ENCODE measurements at regions not wholly inside any gene's neighbourhood (a gene's known extent, or its start where the extent isn't known, plus 50 kb on each side); places are given as distances from the start of the nearest gene placed in this dataset.

- CTCF ChIA-PET: no interaction called here
- no peaks in the 10 kb centered on the region for H3K9me3 ChIP-seq
- WGBS (ENCODE audit: low lambda C conversion rate): 0% methylated on average over 2 of the region's 2 CpGs
Observed at GRCh38 chr14:98682726-98683125, 589.3 kb downstream of the BCL11B start.

GRCh38 chr14:98684468-98684867 is 587.5 kb downstream of the BCL11B start:
- H3K79me2 ChIP-seq (ENCODE audit: insufficient read depth): no peaks in the 10 kb centered on the region
- no peak overlapping the region for H3K9ac ChIP-seq
- CTCF ChIA-PET: no interaction called here
- no peak overlapping the region for H3K27ac ChIP-seq (ENCODE audit: low read depth in 2 of 2, low read length in 1 of 2)
- POLR2A ChIA-PET: no interaction called here
- no peaks in the 10 kb centered on the region for H3K4me1 ChIP-seq (ENCODE audit: control insufficient read depth in 1 of 2, insufficient read depth in 2 of 2, low read depth in 1 of 2, low read length in 1 of 2)
- no peaks in the 10 kb centered on the region for H4K20me1 ChIP-seq (ENCODE audit: insufficient read depth)
- no peak overlapping the region for H3K4me2 ChIP-seq
- H2AFZ ChIP-seq (ENCODE audit: low read depth): no peak overlapping the region
- no peak for TF ChIP-seq USF1 (IDR thresholded peaks at IDR 0.05; ENCODE audit: borderline replicate concordance, low read depth)
- no peak for TF ChIP-seq MXI1 (IDR thresholded peaks at IDR 0.05; ENCODE audit: low read depth, low read length)
- TF ChIP-seq SMC3 (IDR thresholded peaks at IDR 0.05; ENCODE audit: low read depth, low read length): no peak
- TF ChIP-seq FOSL2 (IDR thresholded peaks at IDR 0.05; ENCODE audit: borderline replicate concordance, low read depth): no peak
- TF ChIP-seq GATA2 (CRISPR knock-in tag; IDR thresholded peaks at IDR 0.05): no peak
- TF ChIP-seq MAX (IDR thresholded peaks at IDR 0.05; ENCODE audit: low read depth): no peak
- H3K4me3 ChIP-seq (ENCODE audit: low read depth in 2 of 2, low read length in 1 of 2): no peak overlapping the region
- no peak for DNase-seq
- H3F3A ChIP-seq (replicated peaks; ENCODE audit: insufficient read depth): no peaks in the 10 kb centered on the region
- H3K9me3 ChIP-seq: no peaks in the 10 kb centered on the region
- no peaks in the 10 kb centered on the region for H3K27me3 ChIP-seq (ENCODE audit: insufficient read depth)
- 9% methylated on average over 4 of the region's 4 CpGs for WGBS (ENCODE audit: low lambda C conversion rate)
- H3K36me3 ChIP-seq (replicated peaks in 1 of 2; ENCODE audit: control insufficient read depth in 1 of 2, insufficient read depth in 2 of 2, low read length in 1 of 2): no peaks in the 10 kb centered on the region
- no peaks in the 10 kb centered on the region for H3K9me2 ChIP-seq

More at GRCh38 chr14:98682726-98683125, 589.3 kb downstream of the BCL11B start:
- Histone ChIP-seq H3K9ac (no peak overlapping the region), H3K27ac (ENCODE audit: low read depth in 2 of 2, low read length in 1 of 2) (no peak overlapping the region), H3K27me3 (ENCODE audit: insufficient read depth) (no peaks in the 10 kb centered on the region), H3K4me3 (ENCODE audit: low read depth in 2 of 2, low read length in 1 of 2) (no peak overlapping the region), H3K4me2 (no peak overlapping the region), H3K79me2 (ENCODE audit: insufficient read depth) (no peaks in the 10 kb centered on the region), H3K4me1 (ENCODE audit: control insufficient read depth in 1 of 2, insufficient read depth in 2 of 2, low read depth in 1 of 2, low read length in 1 of 2) (no peaks in the 10 kb centered on the region), H2AFZ (ENCODE audit: low read depth) (no peak overlapping the region), H4K20me1 (ENCODE audit: insufficient read depth) (no peaks in the 10 kb centered on the region), H3K9me2 (no peaks in the 10 kb centered on the region), H3F3A (replicated peaks; ENCODE audit: insufficient read depth) (no peaks in the 10 kb centered on the region), H3K36me3 (replicated peaks in 1 of 2; ENCODE audit: control insufficient read depth in 1 of 2, insufficient read depth in 2 of 2, low read length in 1 of 2) (no peaks in the 10 kb centered on the region)
- no peak for DNase-seq
- TF ChIP-seq YY1 (IDR thresholded peaks at IDR 0.05; ENCODE audit: low read depth): no peak
- no peak for TF ChIP-seq JUND (IDR thresholded peaks at IDR 0.05)
- no peak for TF ChIP-seq GABPA (IDR thresholded peaks at IDR 0.05; ENCODE audit: low read depth)
- TF ChIP-seq SMC3 (IDR thresholded peaks at IDR 0.05; ENCODE audit: low read depth, low read length): no peak
- POLR2A ChIA-PET: no interaction called here

GRCh38 chr14:98685725-98686124 is 586.3 kb downstream of the BCL11B start:
- CTCF ChIA-PET: interaction anchor here (1.2 kb wide), 1 partner anchor 15 kb away, joined by 3 read pairs; no protein-coding TSS in a partner anchor
- H4K20me1 ChIP-seq (ENCODE audit: insufficient read depth): no peaks in the 10 kb centered on the region
- H3K36me3 ChIP-seq (replicated peaks in 1 of 2; ENCODE audit: control insufficient read depth in 1 of 2, insufficient read depth in 2 of 2, low read length in 1 of 2): no peaks in the 10 kb centered on the region
- DNase-seq: no peak
- H2AFZ ChIP-seq (ENCODE audit: low read depth): no peak overlapping the region
- no peak overlapping the region for H3K4me2 ChIP-seq
- H3K9me3 ChIP-seq: no peaks in the 10 kb centered on the region
- no peak overlapping the region for H3K4me3 ChIP-seq (ENCODE audit: low read depth in 2 of 2, low read length in 1 of 2)
- no peaks in the 10 kb centered on the region for H3K27me3 ChIP-seq (ENCODE audit: insufficient read depth)
- H3K9me2 ChIP-seq: no peaks in the 10 kb centered on the region
- no peaks in the 10 kb centered on the region for H3K79me2 ChIP-seq (ENCODE audit: insufficient read depth)
- no peak overlapping the region for H3K9ac ChIP-seq
- no peak overlapping the region for H3K27ac ChIP-seq (ENCODE audit: low read depth in 2 of 2, low read length in 1 of 2)
- no peaks in the 10 kb centered on the region for H3K4me1 ChIP-seq (ENCODE audit: control insufficient read depth in 1 of 2, insufficient read depth in 2 of 2, low read depth in 1 of 2, low read length in 1 of 2)
- WGBS (ENCODE audit: low lambda C conversion rate): 5% methylated on average over 6 of the region's 6 CpGs
- POLR2A ChIA-PET: no interaction called here
- no peaks in the 10 kb centered on the region for H3F3A ChIP-seq (replicated peaks; ENCODE audit: insufficient read depth)
- TF ChIP-seq JUND (IDR thresholded peaks at IDR 0.05): no peak
- no peak for TF ChIP-seq CTCF (IDR thresholded peaks at IDR 0.05)
- no peak for TF ChIP-seq TEAD4 (IDR thresholded peaks at IDR 0.05; ENCODE audit: borderline replicate concordance, insufficient read depth)
- TF ChIP-seq REST (IDR thresholded peaks at IDR 0.05; ENCODE audit: low read depth, low read length): no peak
- no peak for TF ChIP-seq MXI1 (IDR thresholded peaks at IDR 0.05; ENCODE audit: low read depth, low read length)
- no peak for TF ChIP-seq GATA2 (CRISPR knock-in tag; IDR thresholded peaks at IDR 0.05)
- no peak for TF ChIP-seq NFIC (IDR thresholded peaks at IDR 0.05; ENCODE audit: borderline replicate concordance)
- no peak for TF ChIP-seq RAD21 (IDR thresholded peaks at IDR 0.05; ENCODE audit: low read length)
- TF ChIP-seq TAF1 (IDR thresholded peaks at IDR 0.05; ENCODE audit: borderline replicate concordance, low read depth, low read length): no peak
- no peak for TF ChIP-seq EP300 (IDR thresholded peaks at IDR 0.05; ENCODE audit: borderline replicate concordance in 1 of 2, low read depth in 1 of 2, low read length in 1 of 2)
- TF ChIP-seq SIN3A (IDR thresholded peaks at IDR 0.05; ENCODE audit: borderline replicate concordance, low read depth, low read length): no peak

All from SK-N-SH (cell line).